Keratinocyte (primary cell): ENCODE measurements at regions not wholly inside any gene's neighbourhood (a gene's known extent, or its start where the extent isn't known, plus 50 kb on each side); places are given as distances from the start of the nearest gene placed in this dataset.

Experiments used
- CTCF ChIP-seq, 3 experiments: IDR thresholded peaks in 1 of 3; conservative IDR thresholded peaks in 1 of 3; optimal IDR thresholded peaks in 1 of 3; 2 replicates in 2 of 3; 3 replicates in 1 of 3; pipeline versions ENCODE3 to v1.5.1; 2011; ENCODE audit warnings: low read length in 3 of 3, mild to moderate bottlenecking in 3 of 3, moderate library complexity in 2 of 3, control low read depth in 1 of 3, inconsistent platforms in 1 of 3; ENCODE audit not compliant: insufficient read depth in 2 of 3; ENCODE audit errors: extremely low read depth in 1 of 3
- EZH2 ChIP-seq: IDR thresholded peaks from one replicate; pipeline ENCODE4 v1.6.1; 2012; ENCODE audit warnings: inconsistent platforms, mild to moderate bottlenecking, low read length, moderate library complexity

- TF ChIP-seq CTCF (optimal IDR thresholded peaks at IDR 0.05 in 1 of 3, IDR thresholded peaks at IDR 0.05 in 1 of 3, conservative IDR thresholded peaks at IDR 0.05 in 1 of 3; ENCODE audit: extremely low read depth in 1 of 3, insufficient read depth in 2 of 3, low read length in 3 of 3), result no peak
- TF ChIP-seq EZH2, result no peak
Measured at GRCh38 chr18:46293742-46294181, 189.6 kb downstream of the HAUS1 start.
